ENCODE measurements at regions not wholly inside any gene's neighbourhood (a gene's known extent, or its start where the extent isn't known, plus 50 kb on each side); places are given as distances from the start of the nearest gene placed in this dataset.
A peak's percentile ranks its signal among the peaks of the same experiment; 100 is the strongest.

DNA sequence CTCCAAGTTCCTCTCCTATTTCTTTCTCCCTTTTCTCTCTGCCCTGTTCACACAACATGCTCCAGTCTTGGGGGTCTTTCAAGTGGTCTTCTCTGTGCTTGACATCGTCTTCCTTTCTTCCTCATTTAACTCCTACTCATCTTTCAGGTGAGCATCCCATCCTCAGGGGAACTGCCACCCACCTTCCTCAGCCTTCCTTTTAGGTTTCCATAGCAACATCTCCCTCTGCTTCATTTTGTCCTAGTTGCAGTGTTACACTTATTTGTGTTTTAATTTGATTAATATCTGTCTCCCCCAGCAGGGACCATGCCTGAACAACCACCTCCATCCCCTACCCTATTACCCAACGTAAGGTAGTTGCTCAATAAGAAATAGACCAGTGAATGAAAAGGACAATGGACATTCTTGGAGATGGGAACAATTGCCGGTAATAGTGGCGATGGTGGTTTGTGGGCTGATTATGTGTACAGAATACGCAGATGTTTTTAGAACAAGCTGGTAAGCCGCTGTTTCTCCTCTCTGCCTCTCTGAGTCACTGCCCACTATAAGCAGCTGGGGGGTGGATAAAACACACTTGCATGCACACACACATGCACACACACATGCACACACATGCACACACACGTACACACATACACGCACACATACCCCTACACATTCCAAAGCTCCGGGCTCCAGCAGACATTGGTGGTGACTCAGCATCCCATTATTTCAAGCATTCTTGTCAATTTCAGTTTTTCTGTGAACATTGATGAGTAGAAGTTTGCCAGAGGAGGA, 251.6 kb downstream of the GATA3 start:
- no peak overlapping the region for H3K4me3 ChIP-seq (ENCODE audit: control insufficient read depth in 2 of 3, extremely low read depth in 1 of 3, insufficient read depth in 2 of 3, low read depth in 1 of 3, low read length in 3 of 3)
- H3K27ac ChIP-seq (ENCODE audit: control insufficient read depth, insufficient read depth, low read length), result no peak overlapping the region
- H4K20me1 ChIP-seq (ENCODE audit: control insufficient read depth, extremely low read depth, insufficient read depth, low read length), result no peaks in the 10 kb centered on the region
- H3K27me3 ChIP-seq (ENCODE audit: control insufficient read depth, extremely low read depth, insufficient read depth, low read length), result no peaks in the 10 kb centered on the region
- no peak for TF ChIP-seq CTCF (optimal IDR thresholded peaks at IDR 0.05 in 1 of 3, IDR thresholded peaks at IDR 0.05 in 1 of 3, conservative IDR thresholded peaks at IDR 0.05 in 1 of 3; ENCODE audit: extremely low read depth in 1 of 3, insufficient read depth in 2 of 3, low read length in 3 of 3)
- no peak for TF ChIP-seq EZH2 (IDR thresholded peaks at IDR 0.05; ENCODE audit: low read length)
- H3K9me1 ChIP-seq (ENCODE audit: control insufficient read depth, extremely low read depth, insufficient read depth, low read length), result no peaks in the 10 kb centered on the region
- dilution Hi-C loops (cut with MboI; ENCODE audit: extremely low pct_ligation_motif_present, low sequenced_read_pairs), result no loop called here
- H3K9ac ChIP-seq (ENCODE audit: control insufficient read depth, extremely low read depth, insufficient read depth, low read length), result no peak overlapping the region
- FAIRE-seq (no peak), DNase-seq (ENCODE audit: low read depth, low spot score) (peak; percentile 73)
- H3K4me2 ChIP-seq (ENCODE audit: control insufficient read depth, extremely low read depth, insufficient read depth, low read depth, low read length), result no peak overlapping the region
- H3K79me2 ChIP-seq (ENCODE audit: control insufficient read depth, insufficient read depth, low read length), result no peaks in the 10 kb centered on the region
- no peaks in the 10 kb centered on the region for H3K36me3 ChIP-seq (ENCODE audit: control insufficient read depth in 2 of 2, extremely low read depth in 1 of 2, insufficient read depth in 2 of 2, low read length in 2 of 2)
- H3K4me1 ChIP-seq (ENCODE audit: control insufficient read depth, extremely low read depth, insufficient read depth, low read length), result peaks cover 32% of the 10 kb centered on the region
- no peak overlapping the region for H2AFZ ChIP-seq (ENCODE audit: control insufficient read depth, low read length)
- no peaks in the 10 kb centered on the region for H3K9me3 ChIP-seq (ENCODE audit: control insufficient read depth, low read depth, low read length)

DNA sequence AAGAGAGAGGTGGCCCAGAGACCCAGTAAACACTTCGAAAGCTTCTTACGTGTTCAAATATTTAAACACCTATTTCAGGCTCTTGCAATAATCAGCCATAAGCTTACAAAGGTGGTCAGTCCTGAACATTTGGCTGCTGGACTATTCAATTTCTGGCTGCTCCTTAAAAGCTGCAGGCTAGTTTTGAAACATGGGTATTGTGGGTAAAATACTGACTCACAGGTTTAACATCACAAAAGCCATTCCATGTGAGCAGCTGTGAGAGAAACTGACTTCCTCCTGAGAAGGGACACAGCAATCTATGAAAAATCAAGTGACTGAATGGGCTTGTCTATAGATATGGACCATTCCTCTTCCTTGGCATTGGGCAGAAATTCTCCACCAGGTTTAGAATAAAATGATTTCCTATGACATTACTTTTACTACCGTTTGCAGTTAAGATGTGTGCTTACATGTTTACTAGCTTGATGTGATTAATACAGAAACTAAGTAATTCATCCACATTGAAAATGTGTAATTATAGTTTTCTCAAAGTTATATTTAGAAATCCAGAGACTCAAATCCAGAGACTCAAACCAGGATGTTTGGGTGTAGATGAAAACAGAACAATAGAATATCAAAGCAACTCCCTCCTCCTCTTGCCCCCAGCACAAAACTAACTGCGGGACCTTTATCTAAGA, 252.3 kb downstream of the GATA3 start:
- no peaks in the 10 kb centered on the region for H3K36me3 ChIP-seq (ENCODE audit: control insufficient read depth in 2 of 2, extremely low read depth in 1 of 2, insufficient read depth in 2 of 2, low read length in 2 of 2)
- no peak overlapping the region for H3K9ac ChIP-seq (ENCODE audit: control insufficient read depth, extremely low read depth, insufficient read depth, low read length)
- no peaks in the 10 kb centered on the region for H3K9me1 ChIP-seq (ENCODE audit: control insufficient read depth, extremely low read depth, insufficient read depth, low read length)
- no peaks in the 10 kb centered on the region for H3K27me3 ChIP-seq (ENCODE audit: control insufficient read depth, extremely low read depth, insufficient read depth, low read length)
- FAIRE-seq (peak; percentile 85), DNase-seq (ENCODE audit: low read depth, low spot score) (peak; percentile 15)
- no peaks in the 10 kb centered on the region for H3K79me2 ChIP-seq (ENCODE audit: control insufficient read depth, insufficient read depth, low read length)
- H3K4me3 ChIP-seq (ENCODE audit: control insufficient read depth in 2 of 3, extremely low read depth in 1 of 3, insufficient read depth in 2 of 3, low read depth in 1 of 3, low read length in 3 of 3), result no peak overlapping the region
- dilution Hi-C loops (cut with MboI; ENCODE audit: extremely low pct_ligation_motif_present, low sequenced_read_pairs), result no loop called here
- no peaks in the 10 kb centered on the region for H3K9me3 ChIP-seq (ENCODE audit: control insufficient read depth, low read depth, low read length)
- no peaks in the 10 kb centered on the region for H4K20me1 ChIP-seq (ENCODE audit: control insufficient read depth, extremely low read depth, insufficient read depth, low read length)
- H3K4me2 ChIP-seq (ENCODE audit: control insufficient read depth, extremely low read depth, insufficient read depth, low read depth, low read length), result no peak overlapping the region
- H3K4me1 ChIP-seq (ENCODE audit: control insufficient read depth, extremely low read depth, insufficient read depth, low read length), result peaks cover 25% of the 10 kb centered on the region
- no peak overlapping the region for H3K27ac ChIP-seq (ENCODE audit: control insufficient read depth, insufficient read depth, low read length)
- TF ChIP-seq EZH2 (IDR thresholded peaks at IDR 0.05; ENCODE audit: low read length), result no peak
- no peak for TF ChIP-seq CTCF (optimal IDR thresholded peaks at IDR 0.05 in 1 of 3, IDR thresholded peaks at IDR 0.05 in 1 of 3, conservative IDR thresholded peaks at IDR 0.05 in 1 of 3; ENCODE audit: extremely low read depth in 1 of 3, insufficient read depth in 2 of 3, low read length in 3 of 3)
- H2AFZ ChIP-seq (ENCODE audit: control insufficient read depth, low read length), result no peak overlapping the region
